ENCODE measurements at regions not wholly inside any gene's neighbourhood (a gene's known extent, or its start where the extent isn't known, plus 50 kb on each side); places are given as distances from the start of the nearest gene placed in this dataset.

- Mint-ChIP-seq H3K9me3 (ENCODE audit: low read depth) (no peaks in the 10 kb centered on the region), H3K27me3 (no peaks in the 10 kb centered on the region), H3K27ac (no peak overlapping the region), H3K36me3 (ENCODE audit: insufficient read depth) (no peaks in the 10 kb centered on the region), H3K4me3 (ENCODE audit: low read depth) (no peak overlapping the region), H3K4me1 (ENCODE audit: low read depth) (peaks cover 3% of the 10 kb centered on the region)
- DNase-seq (ENCODE audit: low spot score, unreplicated experiment), result no peak
- TF ChIP-seq, protein P1, sequence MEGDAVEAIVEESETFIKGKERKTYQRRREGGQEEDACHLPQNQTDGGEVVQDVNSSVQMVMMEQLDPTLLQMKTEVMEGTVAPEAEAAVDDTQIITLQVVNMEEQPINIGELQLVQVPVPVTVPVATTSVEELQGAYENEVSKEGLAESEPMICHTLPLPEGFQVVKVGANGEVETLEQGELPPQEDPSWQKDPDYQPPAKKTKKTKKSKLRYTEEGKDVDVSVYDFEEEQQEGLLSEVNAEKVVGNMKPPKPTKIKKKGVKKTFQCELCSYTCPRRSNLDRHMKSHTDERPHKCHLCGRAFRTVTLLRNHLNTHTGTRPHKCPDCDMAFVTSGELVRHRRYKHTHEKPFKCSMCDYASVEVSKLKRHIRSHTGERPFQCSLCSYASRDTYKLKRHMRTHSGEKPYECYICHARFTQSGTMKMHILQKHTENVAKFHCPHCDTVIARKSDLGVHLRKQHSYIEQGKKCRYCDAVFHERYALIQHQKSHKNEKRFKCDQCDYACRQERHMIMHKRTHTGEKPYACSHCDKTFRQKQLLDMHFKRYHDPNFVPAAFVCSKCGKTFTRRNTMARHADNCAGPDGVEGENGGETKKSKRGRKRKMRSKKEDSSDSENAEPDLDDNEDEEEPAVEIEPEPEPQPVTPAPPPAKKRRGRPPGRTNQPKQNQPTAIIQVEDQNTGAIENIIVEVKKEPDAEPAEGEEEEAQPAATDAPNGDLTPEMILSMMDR (IDR thresholded peaks at IDR 0.05; ENCODE audit: unreplicated experiment), result no peak
Measured at GRCh38 chr11:97229936-97230335, 840.1 kb downstream of the JRKL start.

GRCh38 chr11:97231231-97231630, 841.4 kb downstream of the JRKL start:
- H3K9me3 Mint-ChIP-seq (ENCODE audit: low read depth), result no peaks in the 10 kb centered on the region
- H3K4me3 Mint-ChIP-seq (ENCODE audit: low read depth), result no peak overlapping the region
- H3K4me1 Mint-ChIP-seq (ENCODE audit: low read depth), result no peaks in the 10 kb centered on the region
- no peak for DNase-seq (ENCODE audit: low spot score, unreplicated experiment)
- H3K27ac Mint-ChIP-seq, result no peak overlapping the region
- H3K27me3 Mint-ChIP-seq, result no peaks in the 10 kb centered on the region
- H3K36me3 Mint-ChIP-seq (ENCODE audit: insufficient read depth), result no peaks in the 10 kb centered on the region
- TF ChIP-seq, protein P1 (IDR thresholded peaks at IDR 0.05; ENCODE audit: unreplicated experiment), result no peak

- no peaks in the 10 kb centered on the region for H3K9me3 Mint-ChIP-seq (ENCODE audit: low read depth)
- H3K36me3 Mint-ChIP-seq (ENCODE audit: insufficient read depth), result no peaks in the 10 kb centered on the region
- no peak overlapping the region for H3K4me3 Mint-ChIP-seq (ENCODE audit: low read depth)
- H3K27me3 Mint-ChIP-seq, result no peaks in the 10 kb centered on the region
- no peaks in the 10 kb centered on the region for H3K4me1 Mint-ChIP-seq (ENCODE audit: low read depth)
- TF ChIP-seq, protein P1 (IDR thresholded peaks at IDR 0.05; ENCODE audit: unreplicated experiment), result no peak
- H3K27ac Mint-ChIP-seq, result no peak overlapping the region
- no peak for DNase-seq (ENCODE audit: low spot score, unreplicated experiment)
Measured at GRCh38 chr11:97234016-97234415, 844.2 kb downstream of the JRKL start.

- TF ChIP-seq, protein P1 (IDR thresholded peaks at IDR 0.05; ENCODE audit: unreplicated experiment), result no peak
- Mint-ChIP-seq H3K27me3 (no peaks in the 10 kb centered on the region), H3K36me3 (ENCODE audit: insufficient read depth) (no peaks in the 10 kb centered on the region), H3K4me3 (ENCODE audit: low read depth) (no peak overlapping the region), H3K27ac (no peak overlapping the region), H3K9me3 (ENCODE audit: low read depth) (no peaks in the 10 kb centered on the region), H3K4me1 (ENCODE audit: low read depth) (no peaks in the 10 kb centered on the region)
- DNase-seq (ENCODE audit: low spot score, unreplicated experiment), result no peak
Measured at GRCh38 chr11:97237151-97237550, 847.3 kb downstream of the JRKL start.

- Mint-ChIP-seq H3K4me3 (ENCODE audit: low read depth) (no peak overlapping the region), H3K27ac (no peak overlapping the region), H3K4me1 (ENCODE audit: low read depth) (peaks cover 5% of the 10 kb centered on the region), H3K9me3 (ENCODE audit: low read depth) (peaks cover 16% of the 10 kb centered on the region), H3K27me3 (no peaks in the 10 kb centered on the region), H3K36me3 (ENCODE audit: insufficient read depth) (no peaks in the 10 kb centered on the region)
- no peak for DNase-seq (ENCODE audit: low spot score, unreplicated experiment)
- TF ChIP-seq, protein P1 (IDR thresholded peaks at IDR 0.05; ENCODE audit: unreplicated experiment), result no peak
Measured at GRCh38 chr11:97247601-97248000, 857.8 kb downstream of the JRKL start.

All from progenitor cell of endocrine pancreas (in vitro differentiated cells).